ENCODE measurements at regions not wholly inside any gene's neighbourhood (a gene's known extent, or its start where the extent isn't known, plus 50 kb on each side); places are given as distances from the start of the nearest gene placed in this dataset.

- TF ChIP-seq CTCF (IDR thresholded peaks at IDR 0.05) = no peak
- no peak for TF ChIP-seq POLR2AphosphoS5 (IDR thresholded peaks at IDR 0.05)
- no peak for TF ChIP-seq EP300 (IDR thresholded peaks at IDR 0.05)
These were observed 443.8 kb downstream of the CMPK2 start for GRCh38 chr2:6421888-6422287.
